Glutamatergic neuron (in vitro differentiated cells): ENCODE measurements at regions not wholly inside any gene's neighbourhood (a gene's known extent, or its start where the extent isn't known, plus 50 kb on each side); places are given as distances from the start of the nearest gene placed in this dataset.

Source experiments
- DNase-seq: peaks from one replicate; pipeline ENCODE4 v3.0.0; 2022
- H3K27ac Mint-ChIP-seq: one replicate; pipeline ENCODE4 v1.8.0; 2020; ENCODE audit warnings: mild to moderate bottlenecking, mixed read lengths, inconsistent platforms; ENCODE audit not compliant: unreplicated experiment
- H3K27me3 Mint-ChIP-seq: one replicate; pipeline ENCODE4 v1.8.0; 2020; ENCODE audit warnings: mild to moderate bottlenecking, moderate library complexity, mixed read lengths, inconsistent platforms; ENCODE audit not compliant: unreplicated experiment
- H3K36me3 Mint-ChIP-seq: one replicate; pipeline ENCODE4 v1.8.0; 2020; ENCODE audit warnings: mild to moderate bottlenecking, mixed read lengths, inconsistent platforms; ENCODE audit not compliant: unreplicated experiment
- H3K4me1 Mint-ChIP-seq: one replicate; pipeline ENCODE4 v1.8.0; 2020; ENCODE audit warnings: mild to moderate bottlenecking, low read depth, mixed read lengths, inconsistent platforms; ENCODE audit not compliant: unreplicated experiment
- H3K4me3 Mint-ChIP-seq: one replicate; pipeline ENCODE4 v1.8.0; 2020; ENCODE audit warnings: mild to moderate bottlenecking, mixed read lengths, inconsistent platforms; ENCODE audit not compliant: unreplicated experiment
- H3K9me3 Mint-ChIP-seq: one replicate; pipeline ENCODE4 v1.8.0; 2020; ENCODE audit warnings: mild to moderate bottlenecking, moderate library complexity, mixed read lengths, inconsistent platforms; ENCODE audit not compliant: unreplicated experiment
- CTCF ChIP-seq: fragments of 200-600 bp; sonication (generic); IDR thresholded peaks from one replicate; pipeline ENCODE4 v1.5.0; 2021; ENCODE audit not compliant: partially characterized antibody, unreplicated experiment

- peaks cover 7% of the 10 kb centered on the region for H3K4me1 Mint-ChIP-seq
- H3K9me3 Mint-ChIP-seq, result peaks cover 3% of the 10 kb centered on the region
- H3K4me3 Mint-ChIP-seq, result no peak overlapping the region
- H3K27me3 Mint-ChIP-seq, result peaks cover 2% of the 10 kb centered on the region
- no peak for TF ChIP-seq CTCF
- DNase-seq, result no peak
- no peak overlapping the region for H3K27ac Mint-ChIP-seq
- no peaks in the 10 kb centered on the region for H3K36me3 Mint-ChIP-seq
Measured at GRCh38 chr18:37661478-37661877, 95.9 kb upstream of the CELF4 start.

GRCh38 chr18:37661061-37661460 is 95.5 kb upstream of the CELF4 start:
- peaks cover 3% of the 10 kb centered on the region for H3K9me3 Mint-ChIP-seq
- no peaks in the 10 kb centered on the region for H3K36me3 Mint-ChIP-seq
- no peak overlapping the region for H3K4me3 Mint-ChIP-seq
- DNase-seq, result no peak
- H3K27me3 Mint-ChIP-seq, result peaks cover 2% of the 10 kb centered on the region
- no peak overlapping the region for H3K27ac Mint-ChIP-seq
- H3K4me1 Mint-ChIP-seq, result peaks cover 7% of the 10 kb centered on the region
- TF ChIP-seq CTCF, result no peak

- H3K4me1 Mint-ChIP-seq, result peaks cover 7% of the 10 kb centered on the region
- DNase-seq, result no peak
- no peak overlapping the region for H3K4me3 Mint-ChIP-seq
Measured at GRCh38 chr18:37660658-37661057, 95.1 kb upstream of the CELF4 start.

GRCh38 chr18:37659906-37660305 is 94.3 kb upstream of the CELF4 start:
- peaks cover 2% of the 10 kb centered on the region for H3K27me3 Mint-ChIP-seq
- H3K36me3 Mint-ChIP-seq, result no peaks in the 10 kb centered on the region
- peaks cover 2% of the 10 kb centered on the region for H3K4me1 Mint-ChIP-seq
- no peak overlapping the region for H3K4me3 Mint-ChIP-seq
- H3K27ac Mint-ChIP-seq, result no peak overlapping the region
- H3K9me3 Mint-ChIP-seq, result peaks cover 3% of the 10 kb centered on the region
- DNase-seq, result no peak
- no peak for TF ChIP-seq CTCF

More at GRCh38 chr18:37660658-37661057, 95.1 kb upstream of the CELF4 start:
- H3K36me3 Mint-ChIP-seq, result no peaks in the 10 kb centered on the region
- H3K9me3 Mint-ChIP-seq, result peaks cover 3% of the 10 kb centered on the region
- no peak overlapping the region for H3K27ac Mint-ChIP-seq
- H3K27me3 Mint-ChIP-seq, result peaks cover 2% of the 10 kb centered on the region
- TF ChIP-seq CTCF, result no peak

GRCh38 chr18:37658894-37659293 is 93.3 kb upstream of the CELF4 start:
- Mint-ChIP-seq H3K4me3 (no peak overlapping the region), H3K27me3 (peaks cover 2% of the 10 kb centered on the region), H3K9me3 (peaks cover 3% of the 10 kb centered on the region), H3K4me1 (peaks cover 1% of the 10 kb centered on the region), H3K36me3 (no peaks in the 10 kb centered on the region), H3K27ac (no peak overlapping the region)
- no peak for TF ChIP-seq CTCF
- no peak for DNase-seq
